Adrenal gland (tissue), 5 donors: ENCODE measurements at regions not wholly inside any gene's neighbourhood (a gene's known extent, or its start where the extent isn't known, plus 50 kb on each side); places are given as distances from the start of the nearest gene placed in this dataset.

ENCODE experiments used
- CTCF ChIP-seq, 6 experiments: fragments of 450-650 bp in 4 of 6; fragments of 200-600 bp in 2 of 6; sonication (generic) in 1 of 6; IDR thresholded peaks; 1 replicate in 5 of 6; 2 replicates in 1 of 6; pipeline versions ENCODE4 v1.5.1 to v1.8.0; 2016 to 2021; ENCODE audit warnings: antibody characterized with exemption in 6 of 6, mild to moderate bottlenecking in 2 of 6, moderate library complexity in 1 of 6
- POLR2A ChIP-seq, 2 donors: fragments of 450-650 bp; IDR thresholded peaks; one replicate each; pipeline ENCODE4 v1.6.1; 2017; ENCODE audit warnings: antibody characterized with exemption in 2 of 2, mild to moderate bottlenecking in 2 of 2, moderate library complexity in 1 of 2
- donor health status: DM: no; HTN: no; CAD: no.

DNA sequence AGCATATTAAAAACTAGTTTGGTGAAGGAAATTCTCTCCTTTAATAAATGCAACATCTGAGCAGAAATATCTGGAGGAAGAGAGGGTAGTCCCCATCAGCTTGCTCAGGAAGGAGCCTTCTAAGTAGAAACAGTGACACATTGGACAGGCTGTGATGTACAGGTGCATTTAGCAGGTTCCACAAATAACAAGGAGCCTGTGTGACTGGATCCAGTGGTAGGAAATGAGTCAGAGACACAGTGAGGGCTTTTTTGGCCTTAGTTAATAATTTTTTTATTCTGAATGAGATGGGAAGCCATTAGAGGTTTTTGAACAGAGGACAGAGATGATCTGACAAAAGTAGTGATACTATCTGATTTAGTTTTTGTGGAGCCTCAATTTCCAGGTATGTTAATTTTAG is 738.9 kb upstream of the PTBP2 start:
- TF ChIP-seq CTCF (IDR thresholded peaks at IDR 0.05) (no peak), POLR2A (IDR thresholded peaks at IDR 0.05) (no peak)
